Psoas muscle (tissue), 7 donors: ENCODE measurements at regions not wholly inside any gene's neighbourhood (a gene's known extent, or its start where the extent isn't known, plus 50 kb on each side); places are given as distances from the start of the nearest gene placed in this dataset.

Experiments used
- ATAC-seq, 4 donors: fragments of 200-7000 bp; cut with Tn5 transposase; one replicate each; pipeline ENCODE4 v1.9.1; 2020; ENCODE audit warnings: moderate library complexity in 3 of 4, mild to moderate bottlenecking in 2 of 4
- DNase-seq, 2 donors: peaks; one replicate each; pipeline ENCODE4 v3.0.0-alpha.2; 2020
- H3K27ac ChIP-seq: fragments of 200-600 bp; one replicate; pipeline ENCODE4 v1.8.0; 2022
- H3K27me3 ChIP-seq, 3 donors: fragments of 200-600 bp in 1 of 3; one replicate each; pipeline versions ENCODE4 v1.6.1 to v1.8.0; 2013 to 2022; ENCODE audit warnings: low read length in 2 of 3, mild to moderate bottlenecking in 2 of 3, moderate library complexity in 1 of 3; ENCODE audit not compliant: insufficient read depth in 3 of 3
- H3K36me3 ChIP-seq, 2 donors: fragments of 200-600 bp in 1 of 2; one replicate each; pipeline versions ENCODE4 v1.6.1 to v1.8.0; 2013 to 2022; ENCODE audit warnings: low read depth in 1 of 2, mild to moderate bottlenecking in 1 of 2, moderate library complexity in 1 of 2; ENCODE audit not compliant: insufficient read depth in 1 of 2
- H3K4me1 ChIP-seq: fragments of 200-600 bp; one replicate; pipeline ENCODE4 v1.8.0; 2022
- H3K4me3 ChIP-seq: fragments of 200-600 bp; one replicate; pipeline ENCODE4 v1.8.0; 2022; ENCODE audit warnings: mild to moderate bottlenecking
- H3K9me3 ChIP-seq: fragments of 200-600 bp; one replicate; pipeline ENCODE4 v1.8.0; 2022
- CTCF ChIP-seq: fragments of 200-600 bp; IDR thresholded peaks from one replicate; pipeline ENCODE4 v1.8.0; 2022; ENCODE audit warnings: antibody characterized with exemption
- WGBS, 3 donors: extraction: QIAGEN DNeasy Blood & Tissue Kit; methylation state at CpG; one replicate each; pipeline versions ENCODE4 v1.1.6 to v1.1.7; 2013; 5-methylcytosine and 5-hydroxymethylcytosine counted together
- intact Hi-C, 2 donors: fragments of 100-400 bp; cut with DNase I; formaldehyde crosslinking; loops; one replicate each; pipeline versions ENCODE4 v1.11.0 to v1.14.2; 2022
- donor health status: healthy with polysubstance abuse.
- donor health status: DM: no; HTN: no; CAD: no; lungs with moderate emphysema.
- donor health status: Bipolar disorder and iron deficiency.
- donor health status: healthy.
- donor health status: DM: yes; HTN: yes; CAD: no.
- donor health status: DM: no; HTN: no; CAD: no.
- donor health status: DM: yes; HTN: yes; CAD: no.

- H3K36me3 ChIP-seq: no peaks in the 10 kb centered on the region
- H3K27me3 ChIP-seq: no peaks in the 10 kb centered on the region
- DNase-seq (no peak), ATAC-seq (no peak)
- WGBS, 3 donors: 86 to 88% (median 87%) methylated on average over 1 of the region's 1 CpG
- intact Hi-C loops: no loop called here
- H3K9me3 ChIP-seq: no peaks in the 10 kb centered on the region
- H3K4me3 ChIP-seq: no peak overlapping the region
- H3K27ac ChIP-seq: no peak overlapping the region
- TF ChIP-seq CTCF: no peak
- H3K4me1 ChIP-seq: no peaks in the 10 kb centered on the region
Measured at GRCh38 chr2:18169893-18170175, 291.4 kb downstream of the KCNS3 start.

GRCh38 chr2:18169121-18169892 lies 290.8 kb downstream of the KCNS3 start:
- intact Hi-C loops: no loop called here
- Histone ChIP-seq H3K27ac (no peak overlapping the region), H3K4me1 (no peaks in the 10 kb centered on the region), H3K4me3 (no peak overlapping the region), H3K27me3 (no peaks in the 10 kb centered on the region), H3K36me3 (no peaks in the 10 kb centered on the region), H3K9me3 (no peaks in the 10 kb centered on the region)
- DNase-seq: no peak
- 89 to 93% (median 93%) methylated on average over 5 of the region's 5 CpGs for WGBS, 3 donors
- TF ChIP-seq CTCF: no peak
- no peak for ATAC-seq

- H3K27me3 ChIP-seq: no peaks in the 10 kb centered on the region
- H3K4me1 ChIP-seq: no peaks in the 10 kb centered on the region
- no peak overlapping the region for H3K27ac ChIP-seq
- no peaks in the 10 kb centered on the region for H3K36me3 ChIP-seq
- H3K9me3 ChIP-seq: no peaks in the 10 kb centered on the region
- intact Hi-C loops: no loop called here
- 77 to 79% (median 78%) methylated on average over 8 of the region's 8 CpGs for WGBS, 3 donors
- ATAC-seq: no peak
- no peak for TF ChIP-seq CTCF
- no peak for DNase-seq
- H3K4me3 ChIP-seq: no peak overlapping the region
Measured at GRCh38 chr2:18167871-18168270, 289.4 kb downstream of the KCNS3 start.

- 92 to 96% (median 93%) methylated on average over 5 of the region's 5 CpGs for WGBS, 3 donors
- ATAC-seq: no peak
Measured at GRCh38 chr2:18161681-18162080, 283.2 kb downstream of the KCNS3 start.

More at GRCh38 chr2:18161681-18162080, 283.2 kb downstream of the KCNS3 start:
- Histone ChIP-seq H3K36me3 (no peaks in the 10 kb centered on the region), H3K4me3 (no peak overlapping the region), H3K4me1 (peaks cover 21% of the 10 kb centered on the region), H3K9me3 (no peaks in the 10 kb centered on the region), H3K27ac (no peak overlapping the region), H3K27me3 (no peaks in the 10 kb centered on the region)
- no peak for DNase-seq
- intact Hi-C loops: no loop called here
- TF ChIP-seq CTCF: no peak
